ENCODE measurements at regions not wholly inside any gene's neighbourhood (a gene's known extent, or its start where the extent isn't known, plus 50 kb on each side); places are given as distances from the start of the nearest gene placed in this dataset.

- ChIA-PET CTCF (no interaction called here), SMC1A (ENCODE audit: uncharacterized antibody, unreplicated experiment) (no interaction called here), RAD21 (ENCODE audit: unreplicated experiment) (no interaction called here), POLR2A (no interaction called here)
- ATAC-seq (no peak), FAIRE-seq (no peak), DNase-seq (ENCODE audit: low read depth, low spot score) (no peak)
- Histone ChIP-seq H3K4me2 (ENCODE audit: control insufficient read depth, insufficient read depth) (no peak overlapping the region), H3K27ac (ENCODE audit: control insufficient read depth, insufficient read depth) (no peak overlapping the region), H3K4me3 (no peak overlapping the region), H3K27me3 (replicated peaks in 1 of 2; ENCODE audit: control insufficient read depth in 2 of 2, insufficient read depth in 2 of 2, low read length in 1 of 2) (peaks cover 3% of the 10 kb centered on the region in 2 experiments; a peak in 2 of 4 replicates), H3K4me1 (ENCODE audit: control insufficient read depth, insufficient read depth, low read length) (no peaks in the 10 kb centered on the region), H2AFZ (ENCODE audit: control insufficient read depth, low read depth, low read length) (no peak overlapping the region), H3K36me3 (ENCODE audit: control insufficient read depth in 2 of 2, insufficient read depth in 2 of 2, low read length in 1 of 2) (no peaks in the 10 kb centered on the region), H3K9me3 (replicated peaks; ENCODE audit: control insufficient read depth, insufficient read depth, low read length) (no peaks in the 10 kb centered on the region), H3K9ac (ENCODE audit: control insufficient read depth, insufficient read depth, low read length) (no peak overlapping the region), H3K79me2 (ENCODE audit: control insufficient read depth, insufficient read depth, low read length) (no peaks in the 10 kb centered on the region), H4K20me1 (ENCODE audit: control insufficient read depth, insufficient read depth) (no peaks in the 10 kb centered on the region)
- BruUV-seq (replicated peaks) = no TSS peak
- WGBS (ENCODE audit: insufficient coverage, insufficient replicate concordance, low lambda C conversion rate, missing lambda C conversion rate) = 21% methylated on average over 10 of the region's 10 CpGs
- intact Hi-C loops (cut with micrococcal nuclease; ENCODE audit: unreplicated experiment) = no loop called here
- in situ Hi-C loops (cut with MboI) = no loop called here
- TF ChIP-seq CREB1 (IDR thresholded peaks at IDR 0.05; ENCODE audit: low read depth) (no peak), MEF2A (IDR thresholded peaks at IDR 0.05; ENCODE audit: insufficient read depth, low read depth, low read length) (no peak), ATF3 (IDR thresholded peaks at IDR 0.05; ENCODE audit: borderline replicate concordance, extremely low read depth, low read depth, low read length) (no peak), RELA (IDR thresholded peaks at IDR 0.05; ENCODE audit: borderline replicate concordance, partially characterized antibody) (no peak), TARDBP (IDR thresholded peaks at IDR 0.05; ENCODE audit: borderline replicate concordance) (no peak), KLF5 (IDR thresholded peaks at IDR 0.05; ENCODE audit: partially characterized antibody) (no peak), FOXK2 (IDR thresholded peaks at IDR 0.05) (no peak), MYB (IDR thresholded peaks at IDR 0.05; ENCODE audit: borderline replicate concordance, low read depth, low read length) (no peak), RB1 (IDR thresholded peaks at IDR 0.05; ENCODE audit: borderline replicate concordance) (no peak), SMC3 (IDR thresholded peaks at IDR 0.05; ENCODE audit: borderline replicate concordance, low read length) (no peak), PML (IDR thresholded peaks at IDR 0.05; ENCODE audit: low read length) (no peak), CUX1 (IDR thresholded peaks at IDR 0.05; ENCODE audit: insufficient replicate concordance, low read depth, low read length) (no peak)
- TF ChIP-seq, protein P1, sequence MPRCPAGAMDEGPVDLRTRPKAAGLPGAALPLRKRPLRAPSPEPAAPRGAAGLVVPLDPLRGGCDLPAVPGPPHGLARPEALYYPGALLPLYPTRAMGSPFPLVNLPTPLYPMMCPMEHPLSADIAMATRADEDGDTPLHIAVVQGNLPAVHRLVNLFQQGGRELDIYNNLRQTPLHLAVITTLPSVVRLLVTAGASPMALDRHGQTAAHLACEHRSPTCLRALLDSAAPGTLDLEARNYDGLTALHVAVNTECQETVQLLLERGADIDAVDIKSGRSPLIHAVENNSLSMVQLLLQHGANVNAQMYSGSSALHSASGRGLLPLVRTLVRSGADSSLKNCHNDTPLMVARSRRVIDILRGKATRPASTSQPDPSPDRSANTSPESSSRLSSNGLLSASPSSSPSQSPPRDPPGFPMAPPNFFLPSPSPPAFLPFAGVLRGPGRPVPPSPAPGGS (IDR thresholded peaks at IDR 0.05; ENCODE audit: borderline replicate concordance, insufficient read depth, low read depth, low read length, poor library complexity, severe bottlenecking) = no peak
- TF ChIP-seq, protein P2, sequence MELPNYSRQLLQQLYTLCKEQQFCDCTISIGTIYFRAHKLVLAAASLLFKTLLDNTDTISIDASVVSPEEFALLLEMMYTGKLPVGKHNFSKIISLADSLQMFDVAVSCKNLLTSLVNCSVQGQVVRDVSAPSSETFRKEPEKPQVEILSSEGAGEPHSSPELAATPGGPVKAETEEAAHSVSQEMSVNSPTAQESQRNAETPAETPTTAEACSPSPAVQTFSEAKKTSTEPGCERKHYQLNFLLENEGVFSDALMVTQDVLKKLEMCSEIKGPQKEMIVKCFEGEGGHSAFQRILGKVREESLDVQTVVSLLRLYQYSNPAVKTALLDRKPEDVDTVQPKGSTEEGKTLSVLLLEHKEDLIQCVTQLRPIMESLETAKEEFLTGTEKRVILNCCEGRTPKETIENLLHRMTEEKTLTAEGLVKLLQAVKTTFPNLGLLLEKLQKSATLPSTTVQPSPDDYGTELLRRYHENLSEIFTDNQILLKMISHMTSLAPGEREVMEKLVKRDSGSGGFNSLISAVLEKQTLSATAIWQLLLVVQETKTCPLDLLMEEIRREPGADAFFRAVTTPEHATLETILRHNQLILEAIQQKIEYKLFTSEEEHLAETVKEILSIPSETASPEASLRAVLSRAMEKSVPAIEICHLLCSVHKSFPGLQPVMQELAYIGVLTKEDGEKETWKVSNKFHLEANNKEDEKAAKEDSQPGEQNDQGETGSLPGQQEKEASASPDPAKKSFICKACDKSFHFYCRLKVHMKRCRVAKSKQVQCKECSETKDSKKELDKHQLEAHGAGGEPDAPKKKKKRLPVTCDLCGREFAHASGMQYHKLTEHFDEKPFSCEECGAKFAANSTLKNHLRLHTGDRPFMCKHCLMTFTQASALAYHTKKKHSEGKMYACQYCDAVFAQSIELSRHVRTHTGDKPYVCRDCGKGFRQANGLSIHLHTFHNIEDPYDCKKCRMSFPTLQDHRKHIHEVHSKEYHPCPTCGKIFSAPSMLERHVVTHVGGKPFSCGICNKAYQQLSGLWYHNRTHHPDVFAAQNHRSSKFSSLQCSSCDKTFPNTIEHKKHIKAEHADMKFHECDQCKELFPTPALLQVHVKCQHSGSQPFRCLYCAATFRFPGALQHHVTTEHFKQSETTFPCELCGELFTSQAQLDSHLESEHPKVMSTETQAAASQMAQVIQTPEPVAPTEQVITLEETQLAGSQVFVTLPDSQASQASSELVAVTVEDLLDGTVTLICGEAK (IDR thresholded peaks at IDR 0.05; ENCODE audit: borderline replicate concordance) = no peak
These were observed 249.4 kb downstream of the RAB11FIP2 start for GRCh38 chr10:117797296-117797695.

Measured in GM12878 (cell line).